Lung (tissue), 11 donors: ENCODE measurements at regions not wholly inside any gene's neighbourhood (a gene's known extent, or its start where the extent isn't known, plus 50 kb on each side); places are given as distances from the start of the nearest gene placed in this dataset.

Experiments used
- ATAC-seq: fragments of 200-7000 bp; cut with Tn5 transposase; one replicate; pipeline ENCODE4 v1.9.1; 2020; ENCODE audit warnings: moderate number of reproducible peaks; ENCODE audit not compliant: insufficient read depth, low FRiP score
- DNase-seq, 3 donors: peaks; one replicate each; pipeline ENCODE4 v3.0.0-alpha.2; 2013 to 2017
- H3K27ac ChIP-seq, 2 donors: one replicate each; pipeline ENCODE4 v1.5.1; 2013; ENCODE audit warnings: mild to moderate bottlenecking in 2 of 2, moderate library complexity in 2 of 2, control low read depth in 1 of 2, inconsistent platforms in 1 of 2, low read depth in 1 of 2, low read length in 1 of 2
- H3K27me3 ChIP-seq, 3 donors: one replicate each; pipeline ENCODE4 v1.5.1; 2013; ENCODE audit warnings: low read length in 2 of 3; ENCODE audit not compliant: control insufficient read depth in 3 of 3, insufficient read depth in 3 of 3
- H3K36me3 ChIP-seq, 4 donors: one replicate each; pipeline ENCODE4 v1.5.1; 2013; ENCODE audit warnings: low read length in 4 of 4, mild to moderate bottlenecking in 1 of 4, moderate library complexity in 1 of 4; ENCODE audit not compliant: control insufficient read depth in 4 of 4, insufficient read depth in 4 of 4
- H3K4me1 ChIP-seq, 5 donors: one replicate each; pipeline ENCODE4 v1.5.1; 2013; ENCODE audit warnings: low read length in 5 of 5, mild to moderate bottlenecking in 2 of 5, moderate library complexity in 1 of 5; ENCODE audit not compliant: control insufficient read depth in 5 of 5, insufficient read depth in 5 of 5
- H3K4me3 ChIP-seq: one replicate; pipeline ENCODE4 v1.5.1; 2013; ENCODE audit warnings: mild to moderate bottlenecking, control low read depth, moderate library complexity
- H3K9ac ChIP-seq, 2 donors: one replicate each; pipeline ENCODE4 v1.5.1; 2013; ENCODE audit warnings: low read length in 2 of 2, control low read depth in 1 of 2; ENCODE audit not compliant: insufficient read depth in 1 of 2
- H3K9me3 ChIP-seq, 4 donors: one replicate each; pipeline ENCODE4 v1.5.1; 2013; ENCODE audit warnings: low read length in 3 of 4, mild to moderate bottlenecking in 1 of 4, moderate library complexity in 1 of 4; ENCODE audit not compliant: control insufficient read depth in 4 of 4, insufficient read depth in 3 of 4
- WGBS, 2 donors: extraction: QIAGEN DNeasy Blood & Tissue Kit; methylation state at CpG; one replicate each; pipeline ENCODE4 v1.1.7; 2013; 5-methylcytosine and 5-hydroxymethylcytosine counted together
- TF ChIP-seq, protein P1 (sequence below): IDR thresholded peaks from 2 replicates; pipeline ENCODE4 v1.5.1; 2012; ENCODE audit warnings: mild to moderate bottlenecking; ENCODE audit errors: control extremely low read depth, extremely low read depth
- donor health status: control.
- donor health status: control.
- donor health status: Bipolar disorder and iron deficiency.
- donor health status: healthy.
- donor health status: DM: yes; HTN: yes; CAD: no.

- DNase-seq (no peak), ATAC-seq (no peak)
- Histone ChIP-seq H3K4me1 (no peaks in the 10 kb centered on the region), H3K27ac (no peak overlapping the region), H3K27me3 (no peaks in the 10 kb centered on the region), H3K9me3 (no peaks in the 10 kb centered on the region), H3K9ac (no peak overlapping the region), H3K36me3 (no peaks in the 10 kb centered on the region), H3K4me3 (no peak overlapping the region)
- TF ChIP-seq, protein P1, sequence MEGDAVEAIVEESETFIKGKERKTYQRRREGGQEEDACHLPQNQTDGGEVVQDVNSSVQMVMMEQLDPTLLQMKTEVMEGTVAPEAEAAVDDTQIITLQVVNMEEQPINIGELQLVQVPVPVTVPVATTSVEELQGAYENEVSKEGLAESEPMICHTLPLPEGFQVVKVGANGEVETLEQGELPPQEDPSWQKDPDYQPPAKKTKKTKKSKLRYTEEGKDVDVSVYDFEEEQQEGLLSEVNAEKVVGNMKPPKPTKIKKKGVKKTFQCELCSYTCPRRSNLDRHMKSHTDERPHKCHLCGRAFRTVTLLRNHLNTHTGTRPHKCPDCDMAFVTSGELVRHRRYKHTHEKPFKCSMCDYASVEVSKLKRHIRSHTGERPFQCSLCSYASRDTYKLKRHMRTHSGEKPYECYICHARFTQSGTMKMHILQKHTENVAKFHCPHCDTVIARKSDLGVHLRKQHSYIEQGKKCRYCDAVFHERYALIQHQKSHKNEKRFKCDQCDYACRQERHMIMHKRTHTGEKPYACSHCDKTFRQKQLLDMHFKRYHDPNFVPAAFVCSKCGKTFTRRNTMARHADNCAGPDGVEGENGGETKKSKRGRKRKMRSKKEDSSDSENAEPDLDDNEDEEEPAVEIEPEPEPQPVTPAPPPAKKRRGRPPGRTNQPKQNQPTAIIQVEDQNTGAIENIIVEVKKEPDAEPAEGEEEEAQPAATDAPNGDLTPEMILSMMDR = no peak
- 86 to 89% methylated on average over 4 of the region's 4 CpGs for WGBS, 2 donors
These were observed 426.4 kb upstream of the MTPN start for GRCh38 chr7:136403591-136403990.

DNA sequence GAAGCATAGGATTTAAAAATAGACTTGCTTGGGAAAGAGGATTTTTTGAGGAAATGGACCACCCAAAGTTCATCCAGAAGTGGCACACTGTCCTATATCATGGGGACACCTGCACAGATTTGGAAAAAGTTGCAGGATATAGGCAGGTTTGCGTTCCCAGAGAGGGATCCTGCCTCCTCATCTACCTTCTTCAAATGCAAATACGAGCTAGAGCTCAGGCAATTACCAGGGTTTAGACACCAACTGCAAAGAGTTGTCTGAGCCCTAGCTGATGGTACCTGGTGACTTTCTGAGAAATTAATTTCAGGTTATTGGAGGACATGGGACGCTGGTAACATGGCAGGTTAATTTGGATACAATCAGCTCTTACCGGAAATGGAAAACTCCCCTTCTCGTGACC lies 423.7 kb upstream of the MTPN start:
- TF ChIP-seq, protein P1 = no peak
- 68 to 80% methylated on average over 5 of the region's 5 CpGs for WGBS, 2 donors
- Histone ChIP-seq H3K27me3 (peaks cover 0 to 2% (median 0%) of the 10 kb centered on the region in 3 donors), H3K4me1 (no peaks in the 10 kb centered on the region), H3K36me3 (no peaks in the 10 kb centered on the region), H3K4me3 (no peak overlapping the region), H3K27ac (no peak overlapping the region), H3K9me3 (no peaks in the 10 kb centered on the region), H3K9ac (no peak overlapping the region)
- DNase-seq (no peak), ATAC-seq (no peak)

DNA sequence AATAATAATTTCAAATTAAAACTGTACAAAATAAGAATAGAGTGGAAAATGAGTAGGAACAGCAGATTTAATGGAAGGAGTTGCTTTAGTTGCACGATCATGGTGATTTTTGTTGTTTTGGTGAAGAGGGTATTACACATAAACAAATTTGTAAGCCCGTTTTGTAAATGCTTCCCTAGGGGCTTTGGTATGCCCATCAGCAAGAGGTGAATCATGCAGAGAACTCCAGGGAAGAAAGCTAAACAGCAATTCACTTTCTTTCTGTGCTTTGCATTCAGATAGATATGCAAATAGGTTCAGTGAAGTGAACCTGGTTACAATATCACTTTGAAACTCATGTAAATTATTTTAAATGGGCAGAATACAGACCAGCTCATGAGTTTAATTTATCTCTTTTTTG lies 422.2 kb upstream of the MTPN start:
- Histone ChIP-seq H3K4me3 (no peak overlapping the region), H3K27ac (no peak overlapping the region), H3K27me3 (peaks cover 0 to 3% (median 0%) of the 10 kb centered on the region in 3 donors), H3K36me3 (no peaks in the 10 kb centered on the region), H3K9me3 (no peaks in the 10 kb centered on the region), H3K9ac (no peak overlapping the region), H3K4me1 (no peaks in the 10 kb centered on the region)
- 35 to 48% methylated on average over 2 of the region's 2 CpGs for WGBS, 2 donors
- no peak for DNase-seq
- TF ChIP-seq, protein P1 = no peak
- ATAC-seq = no peak

- H3K4me1 ChIP-seq = no peaks in the 10 kb centered on the region
- TF ChIP-seq, protein P1 = no peak
- no peak overlapping the region for H3K27ac ChIP-seq
- H3K27me3 ChIP-seq = peaks cover 0 to 3% (median 0%) of the 10 kb centered on the region in 3 donors
- H3K36me3 ChIP-seq = no peaks in the 10 kb centered on the region
- no peak for DNase-seq
- ATAC-seq = no peak
- no peak overlapping the region for H3K4me3 ChIP-seq
- no peak overlapping the region for H3K9ac ChIP-seq
- no peaks in the 10 kb centered on the region for H3K9me3 ChIP-seq
- WGBS, 2 donors = 93 to 96% methylated on average over 2 of the region's 2 CpGs
These were observed 415.7 kb upstream of the MTPN start for GRCh38 chr7:136392856-136393255.
